Natural killer cell treated with Interleukin-12 subunit alpha and Interleukin-12 subunit beta and Interleukin-15 and Interleukin-18, amount 100 ng/mL, for 72 hours (primary cell): ENCODE measurements at regions not wholly inside any gene's neighbourhood (a gene's known extent, or its start where the extent isn't known, plus 50 kb on each side); places are given as distances from the start of the nearest gene placed in this dataset.
"Not testable (repeated sequence)": the region's sequence is repeated elsewhere in the genome, so short reads cannot be mapped to it uniquely, and the experiment has no call there.

Experiments used
- ATAC-seq, 2 donors: fragments of 150-1000 bp; cut with Tn5 transposase in 1 of 2; sonication (Bioruptor Pico), chemical (Tn5 transposase) in 1 of 2; 2 replicates each; pipeline ENCODE4 v1.10.0; 2021
- DNase-seq: peaks from one replicate; pipeline ENCODE4 v3.0.0; 2022; ENCODE audit warnings: low spot score
- H3K27ac Mint-ChIP-seq, 2 donors: 1 replicate in 1 of 2; 2 replicates in 1 of 2; pipeline ENCODE4 v1.8.0; 2022; ENCODE audit warnings: mixed read lengths in 2 of 2, mild to moderate bottlenecking in 1 of 2, moderate library complexity in 1 of 2
- H3K27me3 Mint-ChIP-seq, 2 donors: 1 replicate in 1 of 2; 2 replicates in 1 of 2; pipeline ENCODE4 v1.8.0; 2022; ENCODE audit warnings: mixed read lengths in 2 of 2
- H3K36me3 Mint-ChIP-seq: one replicate; pipeline ENCODE4 v1.8.0; 2022; ENCODE audit warnings: mixed read lengths
- H3K4me1 Mint-ChIP-seq, 2 donors: 1 replicate in 1 of 2; 2 replicates in 1 of 2; pipeline ENCODE4 v1.8.0; 2022; ENCODE audit warnings: low read depth in 2 of 2, mixed read lengths in 2 of 2, mild to moderate bottlenecking in 1 of 2
- H3K4me3 Mint-ChIP-seq: one replicate; pipeline ENCODE4 v1.8.0; 2022; ENCODE audit warnings: mixed read lengths
- H3K9me3 Mint-ChIP-seq: 2 replicates; pipeline ENCODE4 v1.8.0; 2022; ENCODE audit warnings: mixed read lengths

- peaks cover 4% of the 10 kb centered on the region for H3K36me3 Mint-ChIP-seq
Measured at GRCh38 chr4:66991521-66991920, 553.8 kb downstream of the CENPC start.

GRCh38 chr4:66974665-66975064, 570.6 kb downstream of the CENPC start:
- H3K36me3 Mint-ChIP-seq = no peaks in the 10 kb centered on the region
- no peak for DNase-seq
- peaks cover 11% of the 10 kb centered on the region for H3K9me3 Mint-ChIP-seq
- H3K4me1 Mint-ChIP-seq = no peaks in the 10 kb centered on the region
- H3K4me3 Mint-ChIP-seq = no peak overlapping the region
- ATAC-seq = no peak
- no peak overlapping the region for H3K27ac Mint-ChIP-seq
- no peaks in the 10 kb centered on the region for H3K27me3 Mint-ChIP-seq

More at GRCh38 chr4:66991521-66991920, 553.8 kb downstream of the CENPC start:
- DNase-seq (no peak), ATAC-seq (no peak)
- no peaks in the 10 kb centered on the region for H3K27me3 Mint-ChIP-seq
- H3K4me3 Mint-ChIP-seq = no peak overlapping the region
- peaks cover 10% of the 10 kb centered on the region for H3K9me3 Mint-ChIP-seq
- H3K4me1 Mint-ChIP-seq = no peaks in the 10 kb centered on the region
- no peak overlapping the region for H3K27ac Mint-ChIP-seq

DNA sequence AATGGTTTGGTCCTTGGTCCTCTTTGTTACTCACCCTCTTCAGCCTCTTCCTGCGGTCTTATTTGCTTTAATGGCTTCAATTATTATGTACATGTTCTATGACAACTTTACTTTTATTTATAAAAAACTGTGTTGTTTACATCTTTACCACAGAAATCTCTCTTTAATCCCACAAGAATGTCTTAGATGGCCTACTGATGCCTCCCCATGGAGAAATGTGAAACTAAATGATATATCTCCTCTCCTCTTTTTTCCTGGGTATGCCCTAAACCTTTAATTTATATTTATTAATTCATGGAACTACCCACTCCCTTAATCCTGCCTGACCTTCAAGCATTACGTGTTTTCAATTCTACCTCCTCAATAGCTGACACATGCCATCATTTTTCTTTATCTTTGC, 573.2 kb downstream of the CENPC start:
- Mint-ChIP-seq H3K9me3 (peaks cover 15% of the 10 kb centered on the region), H3K4me1 (no peaks in the 10 kb centered on the region), H3K4me3 (no peak overlapping the region), H3K27ac (no peak overlapping the region), H3K27me3 (no peaks in the 10 kb centered on the region), H3K36me3 (no peaks in the 10 kb centered on the region)
- ATAC-seq (no peak), DNase-seq (no peak)

- DNase-seq (no peak), ATAC-seq (no peak)
- H3K36me3 Mint-ChIP-seq = no peaks in the 10 kb centered on the region
- peaks cover 11% of the 10 kb centered on the region for H3K9me3 Mint-ChIP-seq
- H3K27ac Mint-ChIP-seq = no peak overlapping the region
- no peak overlapping the region for H3K4me3 Mint-ChIP-seq
- no peaks in the 10 kb centered on the region for H3K4me1 Mint-ChIP-seq
- no peaks in the 10 kb centered on the region for H3K27me3 Mint-ChIP-seq
Measured at GRCh38 chr4:66964467-66964866, 580.8 kb downstream of the CENPC start.

GRCh38 chr4:66963084-66963483, 582.2 kb downstream of the CENPC start:
- no peak for ATAC-seq
- no peak for DNase-seq
- H3K4me1 Mint-ChIP-seq = no peaks in the 10 kb centered on the region
- no peaks in the 10 kb centered on the region for H3K27me3 Mint-ChIP-seq
- H3K27ac Mint-ChIP-seq = no peak overlapping the region
- peaks cover 17% of the 10 kb centered on the region for H3K9me3 Mint-ChIP-seq
- no peaks in the 10 kb centered on the region for H3K36me3 Mint-ChIP-seq
- no peak overlapping the region for H3K4me3 Mint-ChIP-seq

GRCh38 chr4:66959207-66959606, 586.1 kb downstream of the CENPC start:
- ATAC-seq = no peak
- Mint-ChIP-seq H3K4me1 (no peaks in the 10 kb centered on the region), H3K27ac (no peak overlapping the region), H3K27me3 (no peaks in the 10 kb centered on the region), H3K36me3 (no peaks in the 10 kb centered on the region), H3K9me3 (peaks cover 18% of the 10 kb centered on the region), H3K4me3 (no peak overlapping the region)
- no peak for DNase-seq

- no peaks in the 10 kb centered on the region for H3K27me3 Mint-ChIP-seq
- peaks cover 27% of the 10 kb centered on the region for H3K9me3 Mint-ChIP-seq
- no peak for ATAC-seq
- H3K27ac Mint-ChIP-seq = no peak overlapping the region
- no peak for DNase-seq
- no peaks in the 10 kb centered on the region for H3K36me3 Mint-ChIP-seq
- no peaks in the 10 kb centered on the region for H3K4me1 Mint-ChIP-seq
- H3K4me3 Mint-ChIP-seq = no peak overlapping the region
Measured at GRCh38 chr4:66956852-66957251, 588.5 kb downstream of the CENPC start.

DNA sequence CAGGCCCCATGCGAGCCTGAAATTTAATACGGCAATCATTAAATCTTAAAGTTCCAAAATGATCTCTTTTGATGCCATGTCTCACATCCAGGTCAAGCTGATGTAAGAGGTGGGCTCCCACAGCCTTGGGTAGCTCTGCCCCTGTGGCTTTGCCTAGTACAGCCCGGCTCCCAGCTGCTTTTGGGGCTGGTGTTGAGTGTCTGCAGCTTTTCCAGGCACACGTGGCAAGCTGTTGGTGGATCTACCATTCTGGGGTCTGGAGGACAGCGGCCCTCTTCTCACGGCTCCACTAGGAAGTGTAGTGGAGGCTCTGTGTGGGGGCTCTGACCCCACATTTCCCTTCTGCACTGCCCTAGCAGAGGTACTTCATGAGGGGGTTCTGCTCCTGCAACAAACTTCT, 588.9 kb downstream of the CENPC start:
- Mint-ChIP-seq H3K4me1 (no peaks in the 10 kb centered on the region), H3K4me3 (no peak overlapping the region), H3K27ac (no peak overlapping the region), H3K9me3 (peaks cover 31% of the 10 kb centered on the region), H3K27me3 (no peaks in the 10 kb centered on the region), H3K36me3 (no peaks in the 10 kb centered on the region)
- DNase-seq (no peak), ATAC-seq (no peak)

GRCh38 chr4:66955784-66956183, 589.5 kb downstream of the CENPC start:
- no peaks in the 10 kb centered on the region for H3K36me3 Mint-ChIP-seq
- ATAC-seq (no peak), DNase-seq (no peak)
- H3K4me3 Mint-ChIP-seq = no peak overlapping the region
- peaks cover 28% of the 10 kb centered on the region for H3K9me3 Mint-ChIP-seq
- H3K4me1 Mint-ChIP-seq = no peaks in the 10 kb centered on the region
- H3K27me3 Mint-ChIP-seq = no peaks in the 10 kb centered on the region
- no peak overlapping the region for H3K27ac Mint-ChIP-seq

- no peak overlapping the region for H3K4me3 Mint-ChIP-seq
- H3K27ac Mint-ChIP-seq = no peak overlapping the region
- no peak for DNase-seq
- no peaks in the 10 kb centered on the region for H3K4me1 Mint-ChIP-seq
- no peak for ATAC-seq
- H3K27me3 Mint-ChIP-seq = no peaks in the 10 kb centered on the region
- peaks cover 15% of the 10 kb centered on the region for H3K9me3 Mint-ChIP-seq
- H3K36me3 Mint-ChIP-seq = no peaks in the 10 kb centered on the region
Measured at GRCh38 chr4:66949419-66949818, 595.9 kb downstream of the CENPC start.

GRCh38 chr4:66946761-66947160, 598.5 kb downstream of the CENPC start:
- no peak for DNase-seq
- no peak for ATAC-seq
- Mint-ChIP-seq H3K36me3 (peaks cover 8% of the 10 kb centered on the region), H3K27ac (no peak overlapping the region), H3K4me3 (no peak overlapping the region), H3K4me1 (no peaks in the 10 kb centered on the region), H3K9me3 (peaks cover 19% of the 10 kb centered on the region), H3K27me3 (no peaks in the 10 kb centered on the region)

- H3K36me3 Mint-ChIP-seq = peaks cover 12% of the 10 kb centered on the region
- H3K9me3 Mint-ChIP-seq = peaks cover 20% of the 10 kb centered on the region
- DNase-seq = no peak
- no peaks in the 10 kb centered on the region for H3K27me3 Mint-ChIP-seq
- H3K4me3 Mint-ChIP-seq = no peak overlapping the region
- ATAC-seq = no peak
- no peaks in the 10 kb centered on the region for H3K4me1 Mint-ChIP-seq
- no peak overlapping the region for H3K27ac Mint-ChIP-seq
Measured at GRCh38 chr4:66943112-66943511, 602.2 kb downstream of the CENPC start.

GRCh38 chr4:66931981-66932380, 613.3 kb downstream of the CENPC start:
- H3K36me3 Mint-ChIP-seq, H3K27ac Mint-ChIP-seq, H3K4me3 Mint-ChIP-seq, ATAC-seq, DNase-seq, H3K9me3 Mint-ChIP-seq, H3K27me3 Mint-ChIP-seq, H3K4me1 Mint-ChIP-seq: not testable (repeated sequence)

GRCh38 chr4:66930206-66930605, 615.1 kb downstream of the CENPC start:
- DNase-seq (no peak), ATAC-seq (no peak)
- no peak overlapping the region for H3K4me3 Mint-ChIP-seq
- no peaks in the 10 kb centered on the region for H3K27me3 Mint-ChIP-seq
- H3K9me3 Mint-ChIP-seq = peaks cover 3% of the 10 kb centered on the region
- no peak overlapping the region for H3K27ac Mint-ChIP-seq
- no peaks in the 10 kb centered on the region for H3K36me3 Mint-ChIP-seq
- H3K4me1 Mint-ChIP-seq = no peaks in the 10 kb centered on the region

- no peaks in the 10 kb centered on the region for H3K36me3 Mint-ChIP-seq
- no peaks in the 10 kb centered on the region for H3K4me1 Mint-ChIP-seq
- no peak for ATAC-seq
- H3K27ac Mint-ChIP-seq = no peak overlapping the region
- H3K27me3 Mint-ChIP-seq = no peaks in the 10 kb centered on the region
- peaks cover 3% of the 10 kb centered on the region for H3K9me3 Mint-ChIP-seq
- H3K4me3 Mint-ChIP-seq = no peak overlapping the region
- no peak for DNase-seq
Measured at GRCh38 chr4:66929748-66930147, 615.6 kb downstream of the CENPC start.
